ENCODE measurements at regions not wholly inside any gene's neighbourhood (a gene's known extent, or its start where the extent isn't known, plus 50 kb on each side); places are given as distances from the start of the nearest gene placed in this dataset.

- Histone ChIP-seq H3K4me3 (replicated peaks in 1 of 3; ENCODE audit: insufficient read depth in 1 of 3, low read depth in 2 of 3, low read length in 3 of 3) (no peak overlapping the region), H3K9me3 (ENCODE audit: low read length) (no peaks in the 10 kb centered on the region), H3K79me2 (ENCODE audit: insufficient read depth, low read length) (no peaks in the 10 kb centered on the region), H4K20me1 (ENCODE audit: insufficient read depth, low read length) (no peaks in the 10 kb centered on the region), H3K27ac (ENCODE audit: extremely low read length, insufficient read depth, low read length) (no peak overlapping the region), H3K9ac (ENCODE audit: insufficient read depth, low read depth, low read length) (no peak overlapping the region), H3K27me3 (ENCODE audit: control insufficient read depth in 1 of 2, insufficient read depth in 2 of 2, low read length in 2 of 2) (0 out of 5 replicates have a peak, but pooled peaks cover 0 to 3% of the 10 kb centered on the region in 2 experiments), H3K36me3 (replicated peaks in 1 of 2; ENCODE audit: control insufficient read depth in 1 of 2, insufficient read depth in 2 of 2, low read length in 2 of 2) (no peaks in the 10 kb centered on the region), H3K4me1 (ENCODE audit: insufficient read depth, low read length) (peaks cover 37% of the 10 kb centered on the region), H3K4me2 (ENCODE audit: low read depth, low read length) (no peak overlapping the region), H2AFZ (ENCODE audit: low read length) (no peak overlapping the region)
- intact Hi-C loops (cut with micrococcal nuclease; ENCODE audit: unreplicated experiment) (no loop called here), in situ Hi-C loops (cut with HindIII; ENCODE audit: extremely low pct_ligation_motif_present, low pct_unique_long_range_greater_than_20kb) (no loop called here)
- BruUV-seq (replicated peaks), result no TSS peak
- TF ChIP-seq MAFK (conservative IDR thresholded peaks at IDR 0.05 in 1 of 2, IDR thresholded peaks at IDR 0.05 in 1 of 2; ENCODE audit: low read length in 2 of 2) (peak; percentile 4 to 67; a peak in 2 of 4 replicates), MAFF (IDR thresholded peaks at IDR 0.05; ENCODE audit: low read depth, low read length) (peak; percentile 22; the same call in 1 of the 2 replicates), ARNTL (CRISPR knock-in tag; IDR thresholded peaks at IDR 0.05) (no peak), MZF1 (CRISPR knock-in tag; IDR thresholded peaks at IDR 0.05; ENCODE audit: borderline replicate concordance) (no peak), IKZF4 (CRISPR knock-in tag; IDR thresholded peaks at IDR 0.05; ENCODE audit: borderline replicate concordance, low read depth, not compliant biosample characterization) (no peak), MIER2 (CRISPR knock-in tag; IDR thresholded peaks at IDR 0.05) (no peak)
- no peak for FAIRE-seq
- CTCF ChIA-PET (ENCODE audit: low intra/inter-chr PET ratio, low total read pairs), result no interaction called here
- POLR2A ChIA-PET, result no interaction called here
- DNase-seq (ENCODE audit: low spot score), result no peak
- WGBS (ENCODE audit: low lambda C conversion rate), result 85% methylated on average over 2 of the region's 2 CpGs
- ATAC-seq, result no peak
Measured at GRCh38 chr22:22384668-22385244, 123.8 kb downstream of the ZNF280B start.

DNA sequence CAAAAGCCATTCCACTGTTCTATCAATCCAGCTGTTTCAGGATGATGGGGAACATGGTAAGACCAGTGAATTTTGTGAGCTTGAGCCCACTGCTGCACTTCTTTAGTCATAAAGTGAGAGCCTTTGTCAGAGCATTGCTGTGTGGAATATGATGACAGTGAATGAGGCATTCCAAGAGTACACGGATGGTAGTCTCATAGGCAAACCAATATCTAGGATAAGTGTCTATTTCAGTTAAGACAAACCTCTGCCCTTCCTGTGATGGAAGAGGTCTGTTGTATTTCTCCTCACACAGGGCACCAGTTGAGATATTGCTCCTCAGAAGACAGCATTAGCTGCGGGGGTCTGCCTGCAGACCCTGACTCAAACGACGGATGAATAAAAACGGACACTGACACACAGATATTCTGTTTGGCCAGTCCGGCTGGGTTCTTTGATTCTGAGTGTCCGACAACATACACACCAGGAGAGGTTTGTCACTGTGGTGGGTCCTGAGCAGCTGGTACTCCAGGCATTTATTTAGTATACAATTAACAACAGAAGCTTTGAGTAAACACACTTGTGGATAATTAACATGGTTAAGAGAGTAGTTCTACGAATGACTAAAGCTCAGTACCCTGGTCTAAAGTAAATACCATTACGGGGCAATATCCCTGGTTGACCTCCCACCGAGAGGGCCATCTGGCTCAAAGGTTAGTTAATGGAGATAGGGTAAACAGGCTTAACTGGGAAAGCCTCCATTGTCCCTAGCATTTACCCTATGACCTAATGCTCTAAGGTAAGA, 121.7 kb downstream of the ZNF280B start:
- DNase-seq (ENCODE audit: low spot score) (peak; percentile 93), FAIRE-seq (peak; percentile 87), ATAC-seq (peak; percentile 91)
- peak overlapping the region in 2 of 3 experiments; percentile 12 to 47; a peak in 2 of 6 replicates for H3K4me3 ChIP-seq (replicated peaks in 1 of 3; ENCODE audit: insufficient read depth in 1 of 3, low read depth in 2 of 3, low read length in 3 of 3)
- peak overlapping the region; percentile 71 for H3K4me2 ChIP-seq (ENCODE audit: low read depth, low read length)
- in situ Hi-C loops (cut with HindIII; ENCODE audit: extremely low pct_ligation_motif_present, low pct_unique_long_range_greater_than_20kb) (no loop called here), intact Hi-C loops (cut with micrococcal nuclease; ENCODE audit: unreplicated experiment) (no loop called here)
- no TSS peak for BruUV-seq (replicated peaks)
- no peaks in the 10 kb centered on the region for H4K20me1 ChIP-seq (ENCODE audit: insufficient read depth, low read length)
- peak overlapping the region; percentile 45 for H3K9ac ChIP-seq (ENCODE audit: insufficient read depth, low read depth, low read length)
- ChIA-PET CTCF (ENCODE audit: low intra/inter-chr PET ratio, low total read pairs) (no interaction called here), POLR2A (interaction anchor here (1.0 to 1.6 kb wide), 2 partner anchors 10 to 134 kb away, joined by 3 to 6 read pairs; partner anchors contain the start of gene ZNF280A)
- H3K36me3 ChIP-seq (replicated peaks in 1 of 2; ENCODE audit: control insufficient read depth in 1 of 2, insufficient read depth in 2 of 2, low read length in 2 of 2), result no peaks in the 10 kb centered on the region
- WGBS (ENCODE audit: low lambda C conversion rate), result 0% methylated on average over 7 of the region's 10 CpGs
- no peaks in the 10 kb centered on the region for H3K9me3 ChIP-seq (ENCODE audit: low read length)
- H3K27me3 ChIP-seq (ENCODE audit: control insufficient read depth in 1 of 2, insufficient read depth in 2 of 2, low read length in 2 of 2), result peaks cover 0 to 1% of the 10 kb centered on the region in 2 experiments; a peak in 1 of 5 replicates
- H3K79me2 ChIP-seq (ENCODE audit: insufficient read depth, low read length), result no peaks in the 10 kb centered on the region
- no peak overlapping the region for H2AFZ ChIP-seq (ENCODE audit: low read length)
- H3K4me1 ChIP-seq (ENCODE audit: insufficient read depth, low read length), result peaks cover 37% of the 10 kb centered on the region
- H3K27ac ChIP-seq (ENCODE audit: extremely low read length, insufficient read depth, low read length), result peak overlapping the region; percentile 86
- TF ChIP-seq FOXP1 (IDR thresholded peaks at IDR 0.05) (peak; percentile 89), FOXP1 (CRISPR knock-in tag; IDR thresholded peaks at IDR 0.05) (peak; percentile 91), ZKSCAN8 (CRISPR knock-in tag; IDR thresholded peaks at IDR 0.05; ENCODE audit: borderline replicate concordance) (0 out of 2 replicates have a peak, but pooled peaks have one; percentile 51), FOXK2 (IDR thresholded peaks at IDR 0.05) (peak; percentile 92), ERF (CRISPR knock-in tag; IDR thresholded peaks at IDR 0.05) (peak; percentile 44), ZNF430 (CRISPR knock-in tag; IDR thresholded peaks at IDR 0.05) (0 out of 2 replicates have a peak, but pooled peaks have one; percentile 30), ZNF501 (CRISPR knock-in tag; IDR thresholded peaks at IDR 0.05) (no peak), PHF21A (CRISPR knock-in tag; IDR thresholded peaks at IDR 0.05) (peak; percentile 90), SP5 (CRISPR knock-in tag; IDR thresholded peaks at IDR 0.05; ENCODE audit: borderline replicate concordance, low read depth) (peak; percentile 90), ZNF234 (CRISPR knock-in tag; conservative IDR thresholded peaks at IDR 0.05) (no peak), BCL6 (CRISPR knock-in tag; IDR thresholded peaks at IDR 0.05) (peak; percentile 95), ZNF883 (CRISPR knock-in tag; IDR thresholded peaks at IDR 0.05; ENCODE audit: not compliant biosample characterization) (no peak), ZBTB1 (CRISPR knock-in tag; IDR thresholded peaks at IDR 0.05; ENCODE audit: borderline replicate concordance) (no peak), TBL1XR1 (IDR thresholded peaks at IDR 0.05; ENCODE audit: borderline replicate concordance, low read length, partially characterized antibody) (no peak), FOXA1 (IDR thresholded peaks at IDR 0.05) (peak; percentile 95), FOXA1 (CRISPR knock-in tag; IDR thresholded peaks at IDR 0.05) (peak; percentile 95)

Data from HepG2 (cell line).